ENCODE measurements at regions not wholly inside any gene's neighbourhood (a gene's known extent, or its start where the extent isn't known, plus 50 kb on each side); places are given as distances from the start of the nearest gene placed in this dataset.

- TF ChIP-seq, protein P1, sequence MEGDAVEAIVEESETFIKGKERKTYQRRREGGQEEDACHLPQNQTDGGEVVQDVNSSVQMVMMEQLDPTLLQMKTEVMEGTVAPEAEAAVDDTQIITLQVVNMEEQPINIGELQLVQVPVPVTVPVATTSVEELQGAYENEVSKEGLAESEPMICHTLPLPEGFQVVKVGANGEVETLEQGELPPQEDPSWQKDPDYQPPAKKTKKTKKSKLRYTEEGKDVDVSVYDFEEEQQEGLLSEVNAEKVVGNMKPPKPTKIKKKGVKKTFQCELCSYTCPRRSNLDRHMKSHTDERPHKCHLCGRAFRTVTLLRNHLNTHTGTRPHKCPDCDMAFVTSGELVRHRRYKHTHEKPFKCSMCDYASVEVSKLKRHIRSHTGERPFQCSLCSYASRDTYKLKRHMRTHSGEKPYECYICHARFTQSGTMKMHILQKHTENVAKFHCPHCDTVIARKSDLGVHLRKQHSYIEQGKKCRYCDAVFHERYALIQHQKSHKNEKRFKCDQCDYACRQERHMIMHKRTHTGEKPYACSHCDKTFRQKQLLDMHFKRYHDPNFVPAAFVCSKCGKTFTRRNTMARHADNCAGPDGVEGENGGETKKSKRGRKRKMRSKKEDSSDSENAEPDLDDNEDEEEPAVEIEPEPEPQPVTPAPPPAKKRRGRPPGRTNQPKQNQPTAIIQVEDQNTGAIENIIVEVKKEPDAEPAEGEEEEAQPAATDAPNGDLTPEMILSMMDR (IDR thresholded peaks at IDR 0.05; ENCODE audit: borderline replicate concordance, extremely low read depth, low read length, poor library complexity, severe bottlenecking): no peak
- TF ChIP-seq EZH2 (IDR thresholded peaks at IDR 0.05; ENCODE audit: borderline replicate concordance, low read depth, low read length, severe bottlenecking): no peak
Observed at GRCh38 chr1:194919146-194919545, 1689.1 kb downstream of the KCNT2 start.
